MM.1S (cell line): ENCODE measurements at regions not wholly inside any gene's neighbourhood (a gene's known extent, or its start where the extent isn't known, plus 50 kb on each side); places are given as distances from the start of the nearest gene placed in this dataset.

ENCODE experiments used
- DNase-seq: peaks from one replicate; pipeline ENCODE4 v3.0.0-alpha.2; 2015
- H2AFZ ChIP-seq: fragments of 300-600 bp; sonication (generic); 2 replicates; pipeline ENCODE4 v1.6.0; 2016; ENCODE audit warnings: antibody characterized with exemption, low read length
- H3F3A ChIP-seq: fragments of 300-600 bp; sonication (generic); 2 replicates; pipeline ENCODE4 v1.6.1; 2016; ENCODE audit warnings: mild to moderate bottlenecking, antibody characterized with exemption, low read length, moderate library complexity, mixed read lengths; ENCODE audit not compliant: insufficient read depth
- H3K27ac ChIP-seq: fragments of 300-600 bp; sonication (generic); 2 replicates; pipeline ENCODE4 v1.5.1; 2016; ENCODE audit warnings: mild to moderate bottlenecking, low read length
- H3K27me3 ChIP-seq: fragments of 300-600 bp; sonication (generic); replicated peaks from 2 replicates; pipeline ENCODE4 v1.6.0; 2016; ENCODE audit warnings: low read length; ENCODE audit not compliant: insufficient read depth
- H3K36me3 ChIP-seq: fragments of 300-600 bp; sonication (generic); replicated peaks from 2 replicates; pipeline ENCODE4 v1.6.1; 2016; ENCODE audit warnings: mild to moderate bottlenecking, low read length, mixed read lengths; ENCODE audit not compliant: insufficient read depth
- H3K4me1 ChIP-seq: fragments of 300-600 bp; sonication (generic); 2 replicates; pipeline ENCODE4 v1.6.1; 2016; ENCODE audit warnings: low read length, mixed read lengths
- H3K4me2 ChIP-seq: fragments of 300-600 bp; sonication (generic); 2 replicates; pipeline ENCODE4 v1.6.0; 2016; ENCODE audit warnings: low read depth, low read length
- H3K4me3 ChIP-seq: fragments of 300-600 bp; sonication (generic); 2 replicates; pipeline ENCODE4 v1.5.1; 2016; ENCODE audit warnings: low read length, mixed read lengths
- H3K79me2 ChIP-seq: fragments of 300-600 bp; sonication (generic); 2 replicates; pipeline ENCODE4 v1.6.1; 2016; ENCODE audit warnings: mixed run types, low read length, mixed read lengths
- H3K9ac ChIP-seq: fragments of 300-600 bp; sonication (generic); 2 replicates; pipeline ENCODE4 v1.6.1; 2016; ENCODE audit warnings: low read length, mixed read lengths
- H3K9me2 ChIP-seq: fragments of 300-600 bp; sonication (generic); replicated peaks from 2 replicates; pipeline ENCODE4 v1.6.1; 2016; ENCODE audit warnings: mild to moderate bottlenecking, low read length, mixed read lengths; ENCODE audit not compliant: insufficient read depth
- H3K9me3 ChIP-seq: fragments of 300-600 bp; sonication (generic); replicated peaks from 2 replicates; pipeline ENCODE4 v1.6.1; 2016; ENCODE audit warnings: mild to moderate bottlenecking, low read length, mixed read lengths; ENCODE audit not compliant: insufficient read depth
- H4K20me1 ChIP-seq: fragments of 300-600 bp; sonication (generic); 2 replicates; pipeline ENCODE4 v1.6.1; 2016; ENCODE audit warnings: mild to moderate bottlenecking, low read length, moderate library complexity, mixed read lengths; ENCODE audit not compliant: insufficient read depth
- EZH2 ChIP-seq: fragments of 300-600 bp; sonication (generic); optimal IDR thresholded peaks from 2 replicates; pipeline ENCODE3; 2017; ENCODE audit warnings: low read depth, mild to moderate bottlenecking, antibody characterized with exemption, low read length, mixed read lengths
- EZH2phosphoT487 ChIP-seq: fragments of 300-600 bp; sonication (generic); IDR thresholded peaks from 2 replicates; pipeline ENCODE4 v1.6.1; 2018; ENCODE audit warnings: antibody characterized with exemption, low read length
- TF ChIP-seq, protein P1 (sequence below): fragments of 300-600 bp; sonication (generic); IDR thresholded peaks from 2 replicates; pipeline ENCODE4 v1.5.1; 2016; ENCODE audit warnings: antibody characterized with exemption, low read length, mixed read lengths

GRCh38 chr3:18217507-18218174, 207.5 kb downstream of the SATB1 start:
- H3K9me2 ChIP-seq, result no peaks in the 10 kb centered on the region
- peaks cover 10% of the 10 kb centered on the region for H3K4me1 ChIP-seq
- H3K4me3 ChIP-seq, result no peak overlapping the region
- H4K20me1 ChIP-seq, result no peaks in the 10 kb centered on the region
- H2AFZ ChIP-seq, result no peak overlapping the region
- H3F3A ChIP-seq, result 0 out of 2 replicates have a peak, but pooled peaks cover 2% of the 10 kb centered on the region
- no peak overlapping the region for H3K9ac ChIP-seq
- no peaks in the 10 kb centered on the region for H3K79me2 ChIP-seq
- H3K27ac ChIP-seq, result no peak overlapping the region
- H3K4me2 ChIP-seq, result no peak overlapping the region
- H3K27me3 ChIP-seq, result no peaks in the 10 kb centered on the region
- no peaks in the 10 kb centered on the region for H3K36me3 ChIP-seq
- TF ChIP-seq, protein P1, sequence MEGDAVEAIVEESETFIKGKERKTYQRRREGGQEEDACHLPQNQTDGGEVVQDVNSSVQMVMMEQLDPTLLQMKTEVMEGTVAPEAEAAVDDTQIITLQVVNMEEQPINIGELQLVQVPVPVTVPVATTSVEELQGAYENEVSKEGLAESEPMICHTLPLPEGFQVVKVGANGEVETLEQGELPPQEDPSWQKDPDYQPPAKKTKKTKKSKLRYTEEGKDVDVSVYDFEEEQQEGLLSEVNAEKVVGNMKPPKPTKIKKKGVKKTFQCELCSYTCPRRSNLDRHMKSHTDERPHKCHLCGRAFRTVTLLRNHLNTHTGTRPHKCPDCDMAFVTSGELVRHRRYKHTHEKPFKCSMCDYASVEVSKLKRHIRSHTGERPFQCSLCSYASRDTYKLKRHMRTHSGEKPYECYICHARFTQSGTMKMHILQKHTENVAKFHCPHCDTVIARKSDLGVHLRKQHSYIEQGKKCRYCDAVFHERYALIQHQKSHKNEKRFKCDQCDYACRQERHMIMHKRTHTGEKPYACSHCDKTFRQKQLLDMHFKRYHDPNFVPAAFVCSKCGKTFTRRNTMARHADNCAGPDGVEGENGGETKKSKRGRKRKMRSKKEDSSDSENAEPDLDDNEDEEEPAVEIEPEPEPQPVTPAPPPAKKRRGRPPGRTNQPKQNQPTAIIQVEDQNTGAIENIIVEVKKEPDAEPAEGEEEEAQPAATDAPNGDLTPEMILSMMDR, result no peak
- no peak for TF ChIP-seq EZH2
- TF ChIP-seq EZH2phosphoT487, result no peak
- no peak for DNase-seq
- H3K9me3 ChIP-seq, result no peaks in the 10 kb centered on the region

- Histone ChIP-seq H3F3A (0 out of 2 replicates have a peak, but pooled peaks cover 2% of the 10 kb centered on the region), H3K79me2 (no peaks in the 10 kb centered on the region), H3K9me2 (no peaks in the 10 kb centered on the region), H3K4me2 (no peak overlapping the region), H3K36me3 (no peaks in the 10 kb centered on the region), H3K27me3 (no peaks in the 10 kb centered on the region), H3K27ac (no peak overlapping the region), H4K20me1 (no peaks in the 10 kb centered on the region), H2AFZ (no peak overlapping the region), H3K4me1 (peaks cover 10% of the 10 kb centered on the region), H3K9ac (no peak overlapping the region), H3K9me3 (no peaks in the 10 kb centered on the region), H3K4me3 (no peak overlapping the region)
- DNase-seq, result no peak
- TF ChIP-seq EZH2phosphoT487 (no peak), EZH2 (no peak)
- TF ChIP-seq, protein P1, result no peak
These were observed 208.1 kb downstream of the SATB1 start for GRCh38 chr3:18216996-18217395.

DNA sequence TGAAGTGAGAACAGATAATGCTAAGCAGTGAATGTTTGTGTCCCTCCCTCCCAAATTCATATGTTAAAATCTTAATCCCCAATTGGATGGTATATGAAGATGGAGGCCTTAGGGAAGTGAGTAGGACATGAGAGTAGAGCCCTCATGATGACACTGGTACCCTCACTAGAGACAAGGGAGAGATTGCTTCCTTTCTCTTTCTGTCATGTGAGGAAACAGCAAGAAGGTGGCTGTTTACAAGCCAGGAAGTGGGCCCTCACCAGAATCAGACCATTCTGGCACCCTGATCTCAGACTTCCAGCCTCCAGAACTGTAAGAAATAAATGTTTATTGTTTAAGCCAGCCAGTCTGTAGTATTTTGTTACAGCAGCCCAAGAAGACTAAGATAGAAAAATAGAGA, 209.5 kb downstream of the SATB1 start:
- H4K20me1 ChIP-seq, result no peaks in the 10 kb centered on the region
- 0 out of 2 replicates have a peak, but pooled peaks cover 2% of the 10 kb centered on the region for H3F3A ChIP-seq
- no peaks in the 10 kb centered on the region for H3K36me3 ChIP-seq
- no peaks in the 10 kb centered on the region for H3K9me2 ChIP-seq
- no peak overlapping the region for H3K9ac ChIP-seq
- no peak overlapping the region for H3K4me2 ChIP-seq
- no peaks in the 10 kb centered on the region for H3K27me3 ChIP-seq
- no peak overlapping the region for H3K27ac ChIP-seq
- H3K4me3 ChIP-seq, result no peak overlapping the region
- no peak for DNase-seq
- TF ChIP-seq, protein P1, result no peak
- TF ChIP-seq EZH2 (no peak), EZH2phosphoT487 (no peak)
- H3K9me3 ChIP-seq, result no peaks in the 10 kb centered on the region
- H3K4me1 ChIP-seq, result peaks cover 6% of the 10 kb centered on the region
- H2AFZ ChIP-seq, result no peak overlapping the region
- H3K79me2 ChIP-seq, result no peaks in the 10 kb centered on the region
